DOHH2 (cell line): ENCODE measurements at regions not wholly inside any gene's neighbourhood (a gene's known extent, or its start where the extent isn't known, plus 50 kb on each side); places are given as distances from the start of the nearest gene placed in this dataset.

Source experiments
- CTCF ChIP-seq: fragments of 200-600 bp; sonication (generic); IDR thresholded peaks from one replicate; pipeline ENCODE4 v1.5.1; 2014; ENCODE audit warnings: antibody characterized with exemption, mild to moderate bottlenecking, low read depth, low read length; ENCODE audit not compliant: poor library complexity, severe bottlenecking
- EZH2phosphoT487 ChIP-seq: fragments of 200-600 bp; sonication (generic); IDR thresholded peaks from 2 replicates; pipeline ENCODE4 v1.6.1; 2017; ENCODE audit warnings: borderline replicate concordance, mild to moderate bottlenecking, antibody characterized with exemption, low read length, moderate library complexity, mixed read lengths

DNA sequence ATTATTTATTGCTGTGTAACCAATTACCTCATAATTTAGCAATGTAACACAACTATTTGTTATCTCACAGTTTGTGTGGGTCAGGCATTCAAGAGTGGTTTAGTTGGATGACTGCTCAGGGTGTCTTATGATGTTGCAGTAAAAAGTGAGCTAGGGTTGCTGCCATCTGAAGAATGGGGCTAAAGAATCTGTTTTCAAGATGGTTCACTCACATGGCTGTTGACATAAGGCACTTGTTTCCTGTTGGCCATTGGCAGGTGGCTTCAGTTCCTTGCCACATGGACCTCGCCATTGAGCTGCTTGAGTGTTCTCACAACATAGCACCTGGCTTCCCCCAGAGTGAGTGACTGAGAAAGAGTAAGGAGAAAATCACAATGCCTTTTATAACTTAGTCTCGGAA, 123.2 kb downstream of the TMEM17 start:
- no peak for TF ChIP-seq CTCF
- TF ChIP-seq EZH2phosphoT487 = no peak
